ENCODE measurements at regions not wholly inside any gene's neighbourhood (a gene's known extent, or its start where the extent isn't known, plus 50 kb on each side); places are given as distances from the start of the nearest gene placed in this dataset.

DNA sequence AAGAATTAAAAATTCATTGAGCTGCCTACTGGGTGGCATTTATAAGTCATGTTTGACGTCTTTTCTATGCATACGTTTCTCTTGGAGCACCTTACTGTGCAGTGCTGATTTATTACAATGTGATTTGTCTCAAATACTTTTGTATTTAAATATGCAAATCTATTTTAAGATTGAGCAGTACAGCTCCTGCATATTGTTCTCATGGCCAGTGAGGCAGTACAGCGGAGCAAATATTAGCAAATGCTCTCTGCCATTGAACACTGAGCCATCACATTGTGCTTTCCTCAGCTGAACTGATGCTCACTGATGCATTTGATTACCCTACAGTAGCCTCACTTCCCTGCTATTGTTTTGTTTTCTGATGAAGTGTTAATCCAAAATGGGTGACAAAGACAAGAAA, 149.6 kb downstream of the HTR1A start (continued):
- TF ChIP-seq, protein P1, sequence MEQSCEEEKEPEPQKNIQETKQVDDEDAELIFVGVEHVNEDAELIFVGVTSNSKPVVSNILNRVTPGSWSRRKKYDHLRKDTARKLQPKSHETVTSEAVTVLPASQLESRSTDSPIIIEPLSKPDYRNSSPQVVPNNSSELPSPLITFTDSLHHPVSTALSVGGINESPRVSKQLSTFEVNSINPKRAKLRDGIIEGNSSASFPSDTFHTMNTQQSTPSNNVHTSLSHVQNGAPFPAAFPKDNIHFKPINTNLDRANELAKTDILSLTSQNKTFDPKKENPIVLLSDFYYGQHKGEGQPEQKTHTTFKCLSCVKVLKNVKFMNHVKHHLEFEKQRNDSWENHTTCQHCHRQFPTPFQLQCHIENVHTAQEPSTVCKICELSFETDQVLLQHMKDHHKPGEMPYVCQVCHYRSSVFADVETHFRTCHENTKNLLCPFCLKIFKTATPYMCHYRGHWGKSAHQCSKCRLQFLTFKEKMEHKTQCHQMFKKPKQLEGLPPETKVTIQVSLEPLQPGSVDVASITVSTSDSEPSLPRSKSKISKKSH (CRISPR knock-in tag; IDR thresholded peaks at IDR 0.05): no peak
- TF ChIP-seq L3MBTL2 (IDR thresholded peaks at IDR 0.05): no peak
- no peak for TF ChIP-seq KDM1A (IDR thresholded peaks at IDR 0.05)
- TF ChIP-seq, protein P2, sequence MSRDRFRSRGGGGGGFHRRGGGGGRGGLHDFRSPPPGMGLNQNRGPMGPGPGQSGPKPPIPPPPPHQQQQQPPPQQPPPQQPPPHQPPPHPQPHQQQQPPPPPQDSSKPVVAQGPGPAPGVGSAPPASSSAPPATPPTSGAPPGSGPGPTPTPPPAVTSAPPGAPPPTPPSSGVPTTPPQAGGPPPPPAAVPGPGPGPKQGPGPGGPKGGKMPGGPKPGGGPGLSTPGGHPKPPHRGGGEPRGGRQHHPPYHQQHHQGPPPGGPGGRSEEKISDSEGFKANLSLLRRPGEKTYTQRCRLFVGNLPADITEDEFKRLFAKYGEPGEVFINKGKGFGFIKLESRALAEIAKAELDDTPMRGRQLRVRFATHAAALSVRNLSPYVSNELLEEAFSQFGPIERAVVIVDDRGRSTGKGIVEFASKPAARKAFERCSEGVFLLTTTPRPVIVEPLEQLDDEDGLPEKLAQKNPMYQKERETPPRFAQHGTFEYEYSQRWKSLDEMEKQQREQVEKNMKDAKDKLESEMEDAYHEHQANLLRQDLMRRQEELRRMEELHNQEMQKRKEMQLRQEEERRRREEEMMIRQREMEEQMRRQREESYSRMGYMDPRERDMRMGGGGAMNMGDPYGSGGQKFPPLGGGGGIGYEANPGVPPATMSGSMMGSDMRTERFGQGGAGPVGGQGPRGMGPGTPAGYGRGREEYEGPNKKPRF (IDR thresholded peaks at IDR 0.05; ENCODE audit: low read depth, low read length): no peak
- TF ChIP-seq ZNF586 (CRISPR knock-in tag; conservative IDR thresholded peaks at IDR 0.05): no peak
- TF ChIP-seq NCOR1 (IDR thresholded peaks at IDR 0.05): no peak
- TF ChIP-seq THRAP3 (IDR thresholded peaks at IDR 0.05; ENCODE audit: borderline replicate concordance): no peak

DNA sequence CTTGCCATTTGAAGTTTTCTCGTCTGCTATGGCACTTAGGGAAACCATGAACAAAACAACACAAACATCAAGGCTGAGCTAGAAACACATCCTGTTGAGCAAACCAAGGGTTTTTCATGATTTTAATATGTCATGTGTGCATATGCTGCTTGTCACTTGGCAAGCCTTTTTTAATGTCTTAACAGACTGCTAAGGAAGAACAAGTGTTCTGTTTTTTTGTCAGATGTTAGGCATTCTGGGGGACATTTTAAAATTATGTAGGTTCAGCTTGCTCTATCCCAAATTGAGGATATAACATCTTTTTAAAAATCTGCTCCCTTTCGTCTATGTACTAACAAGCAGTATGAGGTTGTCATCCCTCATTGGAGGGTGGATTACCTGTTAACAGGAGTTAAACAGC, 150.3 kb downstream of the HTR1A start:
- no peak overlapping the region for H2AFZ ChIP-seq (ENCODE audit: low read depth, low read length)
- H3K4me2 ChIP-seq (ENCODE audit: insufficient read depth, low read length): no peak overlapping the region
- POLR2A ChIA-PET: no interaction called here
- CTCF ChIA-PET (ENCODE audit: low intra/inter-chr PET ratio): no interaction called here
- BruUV-seq (replicated peaks): no TSS peak
- no peaks in the 10 kb centered on the region for H4K20me1 ChIP-seq (replicated peaks; ENCODE audit: control insufficient read depth, insufficient read depth, low read length)
- H3K36me3 ChIP-seq (ENCODE audit: control insufficient read depth, insufficient read depth, low read length): no peaks in the 10 kb centered on the region
- H3K27ac ChIP-seq (ENCODE audit: extremely low read depth, low read depth, low read length): no peak overlapping the region
- no peaks in the 10 kb centered on the region for H3K9me3 ChIP-seq (replicated peaks; ENCODE audit: control insufficient read depth, insufficient read depth, low read depth, low read length)
- no peaks in the 10 kb centered on the region for H3K79me2 ChIP-seq (ENCODE audit: control insufficient read depth, insufficient read depth, low read length)
- no peaks in the 10 kb centered on the region for H3K27me3 ChIP-seq (ENCODE audit: control insufficient read depth in 2 of 2, insufficient read depth in 2 of 2, low read length in 2 of 2)
- FAIRE-seq: no peak
- H3K4me1 ChIP-seq (replicated peaks in 1 of 2; ENCODE audit: control insufficient read depth in 2 of 2, insufficient read depth in 2 of 2, low read length in 2 of 2): no peaks in the 10 kb centered on the region
- no peak for DNase-seq (ENCODE audit: extremely low read depth in 1 of 4, low spot score in 3 of 4)
- in situ Hi-C loops (cut with MboI): no loop called here
- no peaks in the 10 kb centered on the region for H3K9me1 ChIP-seq (ENCODE audit: control insufficient read depth, insufficient read depth, low read length)
- WGBS (ENCODE audit: insufficient coverage, low coverage, missing lambda C conversion rate): 0% methylated on average over 2 of the region's 2 CpGs
- ATAC-seq: no peak
- no peak overlapping the region for H3K4me3 ChIP-seq
- no peak overlapping the region for H3K9ac ChIP-seq (ENCODE audit: insufficient read depth in 1 of 2, low read depth in 2 of 2, low read length in 2 of 2)
- intact Hi-C loops (cut with micrococcal nuclease): no loop called here
- TF ChIP-seq, protein P3, sequence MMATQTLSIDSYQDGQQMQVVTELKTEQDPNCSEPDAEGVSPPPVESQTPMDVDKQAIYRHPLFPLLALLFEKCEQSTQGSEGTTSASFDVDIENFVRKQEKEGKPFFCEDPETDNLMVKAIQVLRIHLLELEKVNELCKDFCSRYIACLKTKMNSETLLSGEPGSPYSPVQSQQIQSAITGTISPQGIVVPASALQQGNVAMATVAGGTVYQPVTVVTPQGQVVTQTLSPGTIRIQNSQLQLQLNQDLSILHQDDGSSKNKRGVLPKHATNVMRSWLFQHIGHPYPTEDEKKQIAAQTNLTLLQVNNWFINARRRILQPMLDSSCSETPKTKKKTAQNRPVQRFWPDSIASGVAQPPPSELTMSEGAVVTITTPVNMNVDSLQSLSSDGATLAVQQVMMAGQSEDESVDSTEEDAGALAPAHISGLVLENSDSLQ (IDR thresholded peaks at IDR 0.05): no peak
- no peak for TF ChIP-seq GTF2A2 (tag; IDR thresholded peaks at IDR 0.05)
- TF ChIP-seq GABPA (tag; conservative IDR thresholded peaks at IDR 0.05; ENCODE audit: low read depth): no peak
- TF ChIP-seq GATAD2A (IDR thresholded peaks at IDR 0.05): no peak
- TF ChIP-seq CTBP1 (IDR thresholded peaks at IDR 0.05; ENCODE audit: borderline replicate concordance): no peak
- no peak for TF ChIP-seq SIN3A (IDR thresholded peaks at IDR 0.05; ENCODE audit: borderline replicate concordance in 2 of 2, control insufficient read depth in 1 of 2, low read depth in 2 of 2, low read length in 2 of 2)
- no peak for TF ChIP-seq TRIM24 (IDR thresholded peaks at IDR 0.05)
- TF ChIP-seq, protein P4, sequence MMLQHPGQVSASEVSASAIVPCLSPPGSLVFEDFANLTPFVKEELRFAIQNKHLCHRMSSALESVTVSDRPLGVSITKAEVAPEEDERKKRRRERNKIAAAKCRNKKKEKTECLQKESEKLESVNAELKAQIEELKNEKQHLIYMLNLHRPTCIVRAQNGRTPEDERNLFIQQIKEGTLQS (IDR thresholded peaks at IDR 0.05): no peak
- TF ChIP-seq, protein P4 (CRISPR knock-in tag; conservative IDR thresholded peaks at IDR 0.05): no peak
- no peak for TF ChIP-seq POLR3A (IDR thresholded peaks at IDR 0.05; ENCODE audit: borderline replicate concordance, extremely low read depth, insufficient read depth, insufficient read length)
- TF ChIP-seq CSDE1 (IDR thresholded peaks at IDR 0.05): no peak
- no peak for TF ChIP-seq TCF7 (IDR thresholded peaks at IDR 0.05; ENCODE audit: borderline replicate concordance)

Measured in K562 (cell line).